Fibroblast of skin of abdomen (primary cell): ENCODE measurements at regions not wholly inside any gene's neighbourhood (a gene's known extent, or its start where the extent isn't known, plus 50 kb on each side); places are given as distances from the start of the nearest gene placed in this dataset.

Experiments used
- DNase-seq: peaks from one replicate; pipeline ENCODE4 v3.0.0-alpha.2; 2013

GRCh38 chr2:175403599-175404221 lies 222.2 kb upstream of the ATP5MC3 start:
- DNase-seq, result no peak

DNA sequence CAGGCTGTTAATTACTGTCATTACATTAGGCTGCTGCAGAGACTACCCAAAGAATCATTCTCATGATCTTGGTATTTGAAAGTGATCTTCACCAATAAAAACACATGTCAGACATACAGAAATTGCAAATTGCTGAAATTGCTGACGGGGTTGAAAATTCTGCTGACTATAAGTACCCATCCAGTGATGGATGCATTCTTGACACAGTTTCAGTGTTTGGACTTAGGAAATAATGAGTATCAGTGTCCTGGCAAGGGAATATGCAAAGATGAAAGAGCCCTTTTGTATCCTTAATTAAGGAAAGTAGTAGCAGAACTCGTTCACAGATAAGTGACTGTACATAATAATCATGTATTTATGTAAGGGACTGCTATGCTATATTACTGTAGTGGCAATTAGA lies 221.1 kb upstream of the ATP5MC3 start:
- no peak for DNase-seq

DNA sequence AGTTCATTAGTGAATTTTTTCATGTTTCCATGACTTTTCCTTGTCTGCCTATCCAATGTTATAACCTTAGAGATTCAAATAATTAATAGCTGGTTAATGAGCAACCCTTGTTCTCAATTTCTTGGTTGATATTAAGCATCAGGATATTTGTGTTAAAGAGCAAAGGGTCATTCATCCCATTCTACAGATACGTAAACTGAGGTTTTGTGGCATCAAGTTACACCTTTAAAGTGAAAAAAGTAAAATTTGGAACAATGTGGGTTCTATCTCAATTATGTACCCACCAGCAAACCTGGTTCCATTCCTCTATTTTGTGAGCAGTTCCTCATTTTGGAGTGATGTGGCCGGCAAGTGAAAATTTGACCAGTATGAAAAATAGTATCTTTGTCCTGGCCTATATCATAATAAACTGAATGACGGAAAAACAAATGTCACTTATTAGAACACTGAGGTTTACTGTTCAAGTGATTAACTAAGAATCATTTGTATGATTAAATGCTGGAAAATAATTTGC lies 220.5 kb upstream of the ATP5MC3 start:
- no peak for DNase-seq

DNA sequence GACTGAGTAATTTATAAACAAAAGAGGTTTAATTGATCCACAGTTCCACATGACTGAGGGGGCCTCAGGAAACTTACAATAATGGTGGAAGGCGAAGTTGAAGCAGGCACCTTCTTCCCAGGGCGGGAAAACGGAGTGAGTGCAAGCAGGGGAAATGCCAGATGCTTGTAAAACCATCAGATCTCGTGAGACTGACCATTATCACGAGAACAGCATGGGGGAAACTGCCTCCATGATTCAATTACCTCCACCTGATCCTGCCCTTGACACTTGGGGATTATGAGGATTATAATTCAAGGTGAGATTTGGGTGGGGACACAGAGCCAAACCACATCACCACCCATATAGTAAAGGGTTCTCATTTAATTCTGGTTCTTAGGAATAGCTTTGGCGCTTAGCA lies 219.5 kb upstream of the ATP5MC3 start:
- no peak for DNase-seq

DNA sequence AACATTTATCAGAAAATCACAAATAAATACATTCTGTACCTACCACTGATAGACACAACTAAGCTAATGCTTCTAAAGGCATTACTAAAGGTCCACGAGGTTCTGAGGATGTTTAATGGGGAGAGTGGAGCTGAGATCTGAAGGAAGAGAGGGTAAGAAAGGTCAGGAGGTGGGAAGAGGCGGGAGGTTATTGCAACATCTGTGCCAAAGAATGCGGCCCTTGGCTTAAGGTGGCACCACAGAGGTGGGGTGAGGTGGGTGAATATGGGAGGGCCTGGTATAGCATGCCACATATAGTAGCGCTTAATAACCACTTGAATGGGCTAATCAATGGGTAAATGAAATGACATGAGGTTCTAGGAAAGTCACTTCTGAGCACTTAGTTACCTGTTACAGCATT lies 217.8 kb upstream of the ATP5MC3 start:
- no peak for DNase-seq

DNA sequence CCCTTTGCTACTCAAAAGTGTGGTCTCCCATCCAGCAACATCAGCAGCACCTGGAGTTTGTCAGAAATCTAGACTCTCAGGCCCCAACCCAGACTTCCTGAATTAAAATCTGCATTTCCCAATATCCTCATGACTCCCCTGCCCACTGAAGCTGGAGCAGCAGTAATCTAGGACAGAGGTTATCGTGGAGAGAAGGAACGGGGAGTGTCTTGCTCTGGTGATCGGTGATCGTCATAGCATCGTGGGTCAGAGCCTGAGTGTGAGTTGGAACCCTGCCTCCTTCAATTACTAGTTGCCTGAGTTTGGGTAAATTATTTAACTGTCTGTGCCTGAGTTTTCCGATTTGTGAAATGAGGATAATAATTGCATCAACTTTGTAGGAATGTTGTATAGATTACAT lies 217.3 kb upstream of the ATP5MC3 start:
- no peak for DNase-seq

GRCh38 chr2:175396696-175397095 lies 215.2 kb upstream of the ATP5MC3 start:
- no peak for DNase-seq

- no peak for DNase-seq
Observed at GRCh38 chr2:175393851-175394250, 212.3 kb upstream of the ATP5MC3 start.

GRCh38 chr2:175383286-175383685 lies 201.8 kb upstream of the ATP5MC3 start:
- no peak for DNase-seq

DNA sequence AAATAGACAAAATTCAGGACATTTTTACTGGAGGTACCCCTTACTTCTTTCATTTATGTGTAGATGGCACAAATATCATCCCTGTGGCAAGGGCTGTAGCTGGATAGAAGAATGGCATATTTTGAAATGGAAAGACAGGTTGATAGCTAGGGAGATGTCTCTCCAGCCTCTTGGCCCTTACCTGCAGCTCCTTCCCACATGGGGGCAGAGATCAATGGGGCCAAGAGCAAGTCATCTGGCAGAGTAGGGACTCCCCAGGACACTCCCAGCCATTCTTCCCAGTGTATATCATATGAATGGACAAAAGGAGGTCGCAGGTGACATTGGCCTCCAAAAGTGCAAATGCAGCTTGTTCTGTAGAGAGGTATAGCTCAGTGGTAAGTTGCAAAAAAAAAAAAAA lies 192.2 kb upstream of the ATP5MC3 start:
- DNase-seq, result no peak

DNA sequence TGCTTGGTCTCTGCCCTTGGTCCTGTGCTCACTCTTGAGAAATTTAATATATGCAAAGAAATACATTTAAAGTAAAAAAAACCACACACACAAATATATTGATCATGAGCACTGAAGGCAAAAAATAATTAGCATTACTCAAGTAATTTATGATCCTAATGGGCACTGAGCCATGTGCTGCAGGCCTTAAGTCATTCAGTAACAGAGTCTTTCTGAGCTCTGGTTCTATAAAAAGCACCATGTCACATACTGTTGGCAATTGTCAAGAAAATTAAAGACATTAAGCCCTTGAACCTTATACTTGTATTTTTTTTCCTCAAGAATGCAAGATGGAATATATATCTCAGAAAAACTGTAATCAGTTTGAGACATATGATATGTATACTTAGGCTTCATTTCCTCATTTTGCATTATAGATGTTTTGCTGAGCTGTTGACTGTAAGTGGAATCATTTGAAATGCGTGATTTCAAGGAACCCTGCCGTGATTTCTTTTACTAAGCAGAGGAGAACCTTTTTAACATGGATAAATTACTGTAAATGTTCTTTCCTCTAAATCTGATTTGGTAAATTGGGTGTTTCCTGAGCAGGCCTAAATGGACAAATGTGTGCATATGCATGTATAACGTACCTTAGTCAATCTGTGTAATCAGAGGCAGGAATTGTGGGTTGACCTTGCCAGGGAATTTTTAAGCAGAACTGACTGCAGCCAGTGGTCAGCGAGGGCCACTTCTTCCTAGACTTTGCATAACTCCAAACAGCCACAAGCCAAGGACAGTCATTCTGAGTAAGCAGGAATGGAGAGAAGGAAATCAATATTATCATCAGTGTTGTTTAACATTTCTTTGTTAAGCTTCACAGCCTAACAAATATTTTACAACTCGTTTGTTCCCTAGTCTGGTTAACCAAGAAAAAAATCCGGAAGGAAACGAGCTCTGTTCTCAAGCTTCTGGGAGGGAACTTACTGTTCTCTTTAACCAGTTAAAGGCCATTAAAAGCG lies 191.5 kb upstream of the ATP5MC3 start:
- DNase-seq, result peak; percentile 17

GRCh38 chr2:175371378-175371777 lies 189.9 kb upstream of the ATP5MC3 start:
- no peak for DNase-seq

GRCh38 chr2:175366815-175367214 lies 185.3 kb upstream of the ATP5MC3 start:
- peak; percentile 34 for DNase-seq

- no peak for DNase-seq
Observed at GRCh38 chr2:175363699-175364098, 182.2 kb upstream of the ATP5MC3 start.

DNA sequence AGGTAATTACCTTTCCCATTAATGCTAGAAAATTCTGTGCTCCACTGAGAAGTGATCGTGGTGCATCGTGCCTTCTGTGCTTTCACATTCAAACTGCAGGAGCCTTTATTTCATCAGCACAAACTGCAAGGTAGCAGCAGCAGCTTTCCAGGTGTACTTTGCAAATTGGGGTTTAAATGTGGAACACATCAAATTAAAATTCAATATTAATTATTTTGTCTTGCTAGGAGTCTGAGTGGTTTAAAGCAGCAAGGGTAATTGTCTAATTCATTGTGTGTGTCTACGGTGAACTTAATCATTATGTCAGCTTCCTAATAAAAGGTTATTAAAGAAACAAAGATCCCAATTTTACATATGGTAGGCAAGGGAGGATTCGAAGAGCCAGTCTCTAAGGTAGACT lies 180.8 kb upstream of the ATP5MC3 start:
- no peak for DNase-seq

- DNase-seq, result no peak
Observed at GRCh38 chr2:175359710-175360109, 178.2 kb upstream of the ATP5MC3 start.

DNA sequence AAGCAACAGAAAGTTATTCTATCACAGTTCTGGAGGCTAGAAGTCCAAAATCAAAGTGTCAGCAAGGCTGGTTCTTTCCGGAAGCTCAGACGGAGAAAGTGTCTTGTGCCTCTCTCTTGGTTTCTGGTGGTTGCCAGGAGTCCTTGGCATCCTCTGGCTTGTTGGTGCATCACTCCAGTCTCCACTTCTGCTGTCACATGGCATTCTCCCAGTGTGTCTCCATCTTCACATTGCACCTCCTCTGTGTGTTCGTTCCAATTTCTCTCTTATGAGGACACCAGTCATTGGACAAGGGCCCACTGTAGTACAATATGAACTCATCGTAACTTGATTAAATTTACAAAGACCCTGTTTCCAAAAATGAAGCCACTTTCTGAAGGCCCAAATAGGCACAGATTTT lies 175.4 kb upstream of the ATP5MC3 start:
- DNase-seq, result no peak

- DNase-seq, result no peak
Observed at GRCh38 chr2:175355246-175355645, 173.7 kb upstream of the ATP5MC3 start.

GRCh38 chr2:175353275-175353674 lies 171.8 kb upstream of the ATP5MC3 start:
- DNase-seq, result no peak

- DNase-seq, result no peak
Observed at GRCh38 chr2:175351512-175351911, 170.0 kb upstream of the ATP5MC3 start.

- no peak for DNase-seq
Observed at GRCh38 chr2:175350105-175350504, 168.6 kb upstream of the ATP5MC3 start.

- DNase-seq, result no peak
Observed at GRCh38 chr2:175342085-175342484, 160.6 kb upstream of the ATP5MC3 start.

- DNase-seq, result no peak
Observed at GRCh38 chr2:175330195-175330594, 148.7 kb upstream of the ATP5MC3 start.

DNA sequence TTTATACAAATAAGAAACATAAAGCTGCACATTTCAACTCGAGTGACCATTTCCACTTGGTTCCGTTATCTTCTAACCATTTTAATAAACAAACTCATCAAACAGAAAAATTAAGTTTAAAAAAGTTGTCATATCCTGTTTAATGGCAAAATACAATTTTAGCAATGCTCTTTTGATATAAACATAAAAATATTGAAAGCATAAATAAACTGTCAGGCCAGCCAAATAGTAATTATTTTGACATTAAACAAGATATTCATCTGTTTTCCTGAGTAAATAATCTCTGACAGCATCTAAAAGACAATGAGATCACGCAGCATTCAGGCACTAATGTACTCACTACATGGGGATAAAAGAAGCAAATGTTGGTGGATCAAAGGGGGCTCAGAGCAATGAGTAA lies 145.3 kb upstream of the ATP5MC3 start:
- no peak for DNase-seq
